OCI-LY1 (cell line): ENCODE measurements at regions not wholly inside any gene's neighbourhood (a gene's known extent, or its start where the extent isn't known, plus 50 kb on each side); places are given as distances from the start of the nearest gene placed in this dataset.

Experiments used
- EZH2 ChIP-seq: fragments of 200-600 bp; sonication (generic), shearing (Covaris generic); IDR thresholded peaks from 2 replicates; pipeline ENCODE4 v1.8.0; 2017; ENCODE audit warnings: borderline replicate concordance, mixed run types, mild to moderate bottlenecking, antibody characterized with exemption, low read length, moderate library complexity, mixed read lengths
- TF ChIP-seq, protein P1 (sequence below): fragments of 200-600 bp; sonication (generic), shearing (Covaris generic); IDR thresholded peaks from 2 replicates; pipeline ENCODE4 v1.5.1; 2017; ENCODE audit warnings: mild to moderate bottlenecking, antibody characterized with exemption, low read length, moderate library complexity, mixed read lengths

DNA sequence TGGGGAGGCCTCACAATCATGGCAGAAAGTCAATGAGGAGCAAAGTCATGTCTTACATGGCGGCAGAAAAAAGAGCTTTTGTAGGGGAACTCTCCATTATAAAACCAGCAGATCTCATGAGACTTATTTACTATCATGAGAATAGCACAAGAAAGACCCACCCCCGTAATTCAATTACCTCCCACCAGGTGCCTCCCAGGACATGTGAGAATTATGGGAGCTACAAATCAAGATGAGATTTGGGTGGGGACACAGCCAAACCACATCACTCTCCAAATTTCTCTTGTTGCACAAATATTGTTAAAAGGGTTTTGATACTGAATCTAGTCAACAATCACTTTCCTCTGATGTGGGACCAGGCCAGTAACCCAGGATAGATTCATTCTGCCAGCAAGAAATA lies 1176.1 kb downstream of the CDH9 start:
- TF ChIP-seq, protein P1, sequence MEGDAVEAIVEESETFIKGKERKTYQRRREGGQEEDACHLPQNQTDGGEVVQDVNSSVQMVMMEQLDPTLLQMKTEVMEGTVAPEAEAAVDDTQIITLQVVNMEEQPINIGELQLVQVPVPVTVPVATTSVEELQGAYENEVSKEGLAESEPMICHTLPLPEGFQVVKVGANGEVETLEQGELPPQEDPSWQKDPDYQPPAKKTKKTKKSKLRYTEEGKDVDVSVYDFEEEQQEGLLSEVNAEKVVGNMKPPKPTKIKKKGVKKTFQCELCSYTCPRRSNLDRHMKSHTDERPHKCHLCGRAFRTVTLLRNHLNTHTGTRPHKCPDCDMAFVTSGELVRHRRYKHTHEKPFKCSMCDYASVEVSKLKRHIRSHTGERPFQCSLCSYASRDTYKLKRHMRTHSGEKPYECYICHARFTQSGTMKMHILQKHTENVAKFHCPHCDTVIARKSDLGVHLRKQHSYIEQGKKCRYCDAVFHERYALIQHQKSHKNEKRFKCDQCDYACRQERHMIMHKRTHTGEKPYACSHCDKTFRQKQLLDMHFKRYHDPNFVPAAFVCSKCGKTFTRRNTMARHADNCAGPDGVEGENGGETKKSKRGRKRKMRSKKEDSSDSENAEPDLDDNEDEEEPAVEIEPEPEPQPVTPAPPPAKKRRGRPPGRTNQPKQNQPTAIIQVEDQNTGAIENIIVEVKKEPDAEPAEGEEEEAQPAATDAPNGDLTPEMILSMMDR: peak; percentile 32; the same call in 1 of the 2 replicates
- TF ChIP-seq EZH2: no peak
